IMR-90 (cell line): ENCODE measurements at regions not wholly inside any gene's neighbourhood (a gene's known extent, or its start where the extent isn't known, plus 50 kb on each side); places are given as distances from the start of the nearest gene placed in this dataset.

ENCODE experiments used
- ATAC-seq: fragments of 200-7000 bp; cut with Tn5 transposase; 2 replicates; pipeline ENCODE4 v1.9.1; 2020; ENCODE audit warnings: low read depth, mild to moderate bottlenecking, moderate library complexity
- BruUV-seq: library from RNA; stranded (reverse); fragments of 400-500 nt; replicated peaks from 2 replicates; lab custom pipeline; 2021; lab: Mats Ljungman, UMichigan
- CTCF ChIA-PET: fragments of 300-600 bp; formaldehyde crosslinking; extraction: SDS; loops from one replicate; lab custom pipeline; 2021; ENCODE audit warnings: antibody characterized with exemption; lab: Yijun Ruan, JAX
- POLR2A ChIA-PET: fragments of 300-600 bp; sonication (Branson Sonifier 250); formaldehyde crosslinking; loops from one replicate; lab custom pipeline; 2022; ENCODE audit warnings: antibody characterized with exemption; ENCODE audit not compliant: unreplicated experiment; lab: Charles Lee
- DNase-seq: peaks from one replicate; pipeline ENCODE4 v3.0.0; 2013
- H2AFZ ChIP-seq: replicated peaks from 2 replicates; pipeline ENCODE3; 2013; ENCODE audit warnings: low read length, mild to moderate bottlenecking; ENCODE audit not compliant: poor library complexity
- H2AK5ac ChIP-seq: 2 replicates; pipeline ENCODE4 v1.6.1; 2013; ENCODE audit warnings: low read depth, low read length, inconsistent platforms
- H2AK9ac ChIP-seq: replicated peaks from 2 replicates; pipeline ENCODE3; 2013; ENCODE audit warnings: mild to moderate bottlenecking, low read depth, low read length, moderate library complexity; ENCODE audit not compliant: poor library complexity
- H2BK120ac ChIP-seq: 2 replicates; pipeline ENCODE4 v1.6.1; 2013; ENCODE audit warnings: low read depth, low read length, inconsistent platforms
- H2BK15ac ChIP-seq: 3 replicates; pipeline ENCODE4 v1.6.1; 2013; ENCODE audit warnings: low read depth, low read length, inconsistent platforms
- H2BK20ac ChIP-seq: 2 replicates; pipeline ENCODE4 v1.6.1; 2013; ENCODE audit warnings: low read depth, mild to moderate bottlenecking, inconsistent platforms, low read length, moderate library complexity
- H2BK5ac ChIP-seq: 2 replicates; pipeline ENCODE4 v1.6.1; 2013; ENCODE audit warnings: mild to moderate bottlenecking, low read depth, low read length, inconsistent platforms; ENCODE audit not compliant: poor library complexity, severe bottlenecking
- H3K14ac ChIP-seq: replicated peaks from 2 replicates; pipeline ENCODE4 v1.6.1; 2013; ENCODE audit warnings: low read depth, low read length, inconsistent platforms
- H3K18ac ChIP-seq: 2 replicates; pipeline ENCODE4 v1.6.1; 2013; ENCODE audit warnings: low read depth, low read length, control low read depth
- H3K23ac ChIP-seq: 2 replicates; pipeline ENCODE4 v1.6.1; 2013; ENCODE audit warnings: low read depth, low read length, inconsistent platforms
- H3K27ac ChIP-seq: 2 replicates; pipeline ENCODE4 v1.5.1; 2013; ENCODE audit warnings: mild to moderate bottlenecking, control low read depth, low read length; ENCODE audit not compliant: insufficient read depth
- H3K27me3 ChIP-seq: 2 replicates; pipeline ENCODE4 v1.6.1; 2013; ENCODE audit warnings: low read length; ENCODE audit not compliant: control insufficient read depth, insufficient read depth
- H3K36me3 ChIP-seq: 2 replicates; pipeline ENCODE4 v1.6.1; 2013; ENCODE audit warnings: low read length, mixed read lengths; ENCODE audit not compliant: control insufficient read depth, insufficient read depth
- H3K4ac ChIP-seq: 2 replicates; pipeline ENCODE4 v1.6.1; 2013; ENCODE audit warnings: low read depth, low read length, inconsistent platforms
- H3K4me1 ChIP-seq: 2 replicates; pipeline ENCODE4 v1.6.1; 2013; ENCODE audit warnings: low read length, mixed read lengths; ENCODE audit not compliant: control insufficient read depth, insufficient read depth
- H3K4me2 ChIP-seq: 2 replicates; pipeline ENCODE4 v1.6.1; 2013; ENCODE audit warnings: low read depth, mild to moderate bottlenecking, control low read depth, low read length, moderate library complexity
- H3K4me3 ChIP-seq: 2 replicates; pipeline ENCODE4 v1.5.1; 2013; ENCODE audit warnings: low read depth, mild to moderate bottlenecking, control low read depth, low read length, moderate library complexity; ENCODE audit not compliant: insufficient read depth
- H3K56ac ChIP-seq: 2 replicates; pipeline ENCODE4 v1.6.1; 2013; ENCODE audit warnings: low read length, inconsistent platforms; ENCODE audit not compliant: insufficient read depth; ENCODE audit errors: extremely low read depth
- H3K79me1 ChIP-seq, 2 experiments: 2 replicates each; pipeline ENCODE4 v1.6.1; 2013; ENCODE audit warnings: low read length in 2 of 2, inconsistent platforms in 1 of 2, low read depth in 1 of 2
- H3K9ac ChIP-seq: 2 replicates; pipeline ENCODE4 v1.6.1; 2013; ENCODE audit warnings: low read depth, low read length, control low read depth
- H3K9me1 ChIP-seq: 2 replicates; pipeline ENCODE4 v1.6.1; 2013; ENCODE audit warnings: low read length, inconsistent platforms; ENCODE audit not compliant: insufficient read depth
- H3K9me3 ChIP-seq: 2 replicates; pipeline ENCODE4 v1.6.1; 2013; ENCODE audit warnings: low read length; ENCODE audit not compliant: control insufficient read depth, insufficient read depth
- H4K20me1 ChIP-seq: 2 replicates; pipeline ENCODE4 v1.6.1; 2013; ENCODE audit warnings: low read length, inconsistent platforms; ENCODE audit not compliant: insufficient read depth
- H4K5ac ChIP-seq: 2 replicates; pipeline ENCODE4 v1.6.1; 2013; ENCODE audit warnings: mild to moderate bottlenecking, low read depth, low read length, control low read depth
- H4K8ac ChIP-seq, 2 experiments: 2 replicates each; pipeline ENCODE4 v1.6.1; 2013; ENCODE audit warnings: low read depth in 2 of 2, low read length in 2 of 2, control low read depth in 1 of 2, inconsistent platforms in 1 of 2
- H4K91ac ChIP-seq: 2 replicates; pipeline ENCODE4 v1.6.1; 2013; ENCODE audit warnings: low read depth, low read length, inconsistent platforms; ENCODE audit not compliant: insufficient read depth
- BHLHE40 ChIP-seq: fragments of 150-350 bp; IDR thresholded peaks from 2 replicates; pipeline ENCODE4 v1.6.1; 2016; ENCODE audit warnings: mild to moderate bottlenecking, low read depth, low read length
- CEBPB ChIP-seq: IDR thresholded peaks from 2 replicates; pipeline ENCODE4 v1.6.1; 2012; ENCODE audit warnings: low read depth, low read length, improper control_type of control experiment
- CHD1 ChIP-seq: IDR thresholded peaks from 2 replicates; pipeline ENCODE4 v1.6.1; 2012; ENCODE audit warnings: low read depth, low read length, improper control_type of control experiment
- CTCF ChIP-seq: conservative IDR thresholded peaks from 2 replicates; pipeline ENCODE4 v1.5.1; 2012; ENCODE audit warnings: mild to moderate bottlenecking, low read depth, low read length, improper control_type of control experiment
- ELK1 ChIP-seq: fragments of 150-350 bp; IDR thresholded peaks from 2 replicates; pipeline ENCODE4 v1.6.1; 2016; ENCODE audit warnings: low read depth, mild to moderate bottlenecking, low read length, moderate library complexity, borderline replicate concordance
- FOS ChIP-seq: fragments of 150-350 bp; IDR thresholded peaks from 2 replicates; pipeline ENCODE4 v1.6.1; 2016; ENCODE audit warnings: low read depth, low read length
- MAFK ChIP-seq: IDR thresholded peaks from 2 replicates; pipeline ENCODE4 v1.6.1; 2012; ENCODE audit warnings: low read depth, low read length, improper control_type of control experiment
- MAZ ChIP-seq: IDR thresholded peaks from 2 replicates; pipeline ENCODE4 v1.6.1; 2012; ENCODE audit warnings: low read depth, mild to moderate bottlenecking, low read length, improper control_type of control experiment, moderate library complexity, borderline replicate concordance
- MXI1 ChIP-seq: IDR thresholded peaks from 2 replicates; pipeline ENCODE4 v1.6.1; 2012; ENCODE audit warnings: low read depth, mild to moderate bottlenecking, low read length, moderate library complexity, borderline replicate concordance
- NFE2L2 ChIP-seq: fragments of 150-350 bp; IDR thresholded peaks from 2 replicates; pipeline ENCODE4 v1.6.1; 2016; ENCODE audit warnings: low read depth, mild to moderate bottlenecking, low read length
- POLR2A ChIP-seq: IDR thresholded peaks from 2 replicates; pipeline ENCODE4 v1.6.1; 2012; ENCODE audit warnings: mild to moderate bottlenecking, low read depth, low read length
- RAD21 ChIP-seq: IDR thresholded peaks from 2 replicates; pipeline ENCODE4 v1.6.1; 2012; ENCODE audit warnings: low read length, improper control_type of control experiment
- RCOR1 ChIP-seq: IDR thresholded peaks from 2 replicates; pipeline ENCODE4 v1.6.1; 2012; ENCODE audit warnings: mild to moderate bottlenecking, low read length, improper control_type of control experiment; ENCODE audit not compliant: insufficient replicate concordance
- RFX5 ChIP-seq: IDR thresholded peaks from 2 replicates; pipeline ENCODE4 v1.8.0; 2012; ENCODE audit warnings: low read depth, mild to moderate bottlenecking, low read length, moderate library complexity
- SMC3 ChIP-seq: fragments of 150-350 bp; IDR thresholded peaks from 2 replicates; pipeline ENCODE4 v1.6.1; 2016; ENCODE audit warnings: low read depth, mild to moderate bottlenecking, antibody characterized with exemption, low read length, moderate library complexity
- USF2 ChIP-seq: fragments of 150-350 bp; IDR thresholded peaks from 2 replicates; pipeline ENCODE4 v1.6.1; 2017; ENCODE audit warnings: mild to moderate bottlenecking, antibody characterized with exemption, low read length, low read depth
- WGBS, 2 experiments: methylation state at CpG; one replicate each; pipeline versions ENCODE4 v1.1.5 to v1.1.7; 2013; ENCODE audit warnings: missing lambda C conversion rate in 2 of 2; ENCODE audit not compliant: insufficient read length in 1 of 2; ENCODE audit errors: extremely low coverage in 2 of 2; 5-methylcytosine and 5-hydroxymethylcytosine counted together
- dilution Hi-C: fragments of 300-500 bp; cut with HindIII; formaldehyde crosslinking; loops from one replicate; pipeline ENCODE4 v1.14.3; 2018; ENCODE audit warnings: low sequenced_read_pairs; ENCODE audit not compliant: unreplicated experiment
- in situ Hi-C: fragments of 300-500 bp; cut with MboI; formaldehyde crosslinking; loops from 3 replicates; pipeline ENCODE4 v1.14.3; 2019; ENCODE audit warnings: low sequenced_read_pairs, inconsistent platforms, mixed read lengths
- intact Hi-C: fragments of 100-400 bp; cut with micrococcal nuclease; formaldehyde crosslinking; loops from 2 replicates; pipeline ENCODE4 v1.10.0; 2022

DNA sequence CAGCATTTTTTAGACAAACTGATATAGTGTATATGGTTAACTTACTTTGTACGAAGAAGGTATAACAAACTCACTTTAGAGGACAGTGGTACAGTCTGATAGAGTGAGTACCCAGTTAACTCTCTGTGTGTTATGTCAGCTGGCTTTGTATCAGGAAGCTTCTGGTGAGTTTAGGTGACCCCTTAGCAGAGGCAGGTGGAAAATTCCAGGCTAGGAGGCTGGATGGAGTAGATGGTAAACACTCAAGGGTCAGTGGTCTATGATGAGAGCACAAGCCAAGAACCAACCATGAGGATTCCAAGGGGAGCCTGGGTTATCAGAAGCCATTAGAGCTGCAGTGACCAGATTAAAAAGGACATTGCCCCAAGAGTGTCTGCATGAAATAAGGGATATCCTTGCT lies 227.3 kb upstream of the CENPE start:
- Histone ChIP-seq H3K4me2 (no peak overlapping the region), H3K4me1 (no peaks in the 10 kb centered on the region), H3K9me3 (peaks cover 7% of the 10 kb centered on the region), H2BK20ac (no peak overlapping the region), H4K91ac (no peak overlapping the region), H4K20me1 (no peaks in the 10 kb centered on the region), H2BK5ac (no peak overlapping the region), H3K23ac (no peak overlapping the region), H3K36me3 (no peaks in the 10 kb centered on the region), H3K18ac (no peak overlapping the region), H3K4me3 (no peak overlapping the region), H4K8ac (no peak overlapping the region), H4K5ac (no peak overlapping the region), H3K27ac (no peak overlapping the region), H2AK9ac (no peak overlapping the region), H3K14ac (no peak overlapping the region), H2AFZ (no peak overlapping the region), H3K9ac (no peak overlapping the region), H3K56ac (no peak overlapping the region), H3K27me3 (no peaks in the 10 kb centered on the region), H3K4ac (no peak overlapping the region), H2BK120ac (no peak overlapping the region), H2AK5ac (no peak overlapping the region), H2BK15ac (no peak overlapping the region), H3K79me1 (no peaks in the 10 kb centered on the region), H3K9me1 (no peaks in the 10 kb centered on the region)
- dilution Hi-C loops = no loop called here
- ChIA-PET POLR2A (no interaction called here), CTCF (no interaction called here)
- WGBS, 2 experiments = no CpG with 5 or more reads among the region's 1 CpG
- intact Hi-C loops = no loop called here
- BruUV-seq = no TSS peak
- DNase-seq = no peak
- ATAC-seq = no peak
- in situ Hi-C loops = no loop called here
- no peak for TF ChIP-seq FOS
- TF ChIP-seq MAZ = no peak
- TF ChIP-seq ELK1 = no peak
- TF ChIP-seq BHLHE40 = no peak
- TF ChIP-seq RAD21 = no peak
- TF ChIP-seq POLR2A = no peak
- TF ChIP-seq CEBPB = no peak
- TF ChIP-seq RFX5 = no peak
- no peak for TF ChIP-seq NFE2L2
- no peak for TF ChIP-seq USF2
- no peak for TF ChIP-seq SMC3
- no peak for TF ChIP-seq CHD1
- no peak for TF ChIP-seq RCOR1
- no peak for TF ChIP-seq CTCF
- no peak for TF ChIP-seq MXI1
- TF ChIP-seq MAFK = no peak
